Sigmoid colon (tissue), 4 donors: ENCODE measurements at regions not wholly inside any gene's neighbourhood (a gene's known extent, or its start where the extent isn't known, plus 50 kb on each side); places are given as distances from the start of the nearest gene placed in this dataset.

Source experiments
- POLR2AphosphoS5 ChIP-seq, 4 donors: sonication (generic); formaldehyde crosslinking; IDR thresholded peaks; one replicate each; pipeline ENCODE4 v1.6.1; 2017; ENCODE audit warnings: antibody characterized with exemption in 4 of 4
- TF ChIP-seq, protein P1 (sequence below), 4 experiments: fragments of 450-650 bp in 3 of 4; fragments of 200-600 bp in 1 of 4; IDR thresholded peaks; one replicate each; pipeline ENCODE4 v1.5.1; 2016 to 2019; ENCODE audit warnings: antibody characterized with exemption in 4 of 4, mild to moderate bottlenecking in 3 of 4, moderate library complexity in 2 of 4

DNA sequence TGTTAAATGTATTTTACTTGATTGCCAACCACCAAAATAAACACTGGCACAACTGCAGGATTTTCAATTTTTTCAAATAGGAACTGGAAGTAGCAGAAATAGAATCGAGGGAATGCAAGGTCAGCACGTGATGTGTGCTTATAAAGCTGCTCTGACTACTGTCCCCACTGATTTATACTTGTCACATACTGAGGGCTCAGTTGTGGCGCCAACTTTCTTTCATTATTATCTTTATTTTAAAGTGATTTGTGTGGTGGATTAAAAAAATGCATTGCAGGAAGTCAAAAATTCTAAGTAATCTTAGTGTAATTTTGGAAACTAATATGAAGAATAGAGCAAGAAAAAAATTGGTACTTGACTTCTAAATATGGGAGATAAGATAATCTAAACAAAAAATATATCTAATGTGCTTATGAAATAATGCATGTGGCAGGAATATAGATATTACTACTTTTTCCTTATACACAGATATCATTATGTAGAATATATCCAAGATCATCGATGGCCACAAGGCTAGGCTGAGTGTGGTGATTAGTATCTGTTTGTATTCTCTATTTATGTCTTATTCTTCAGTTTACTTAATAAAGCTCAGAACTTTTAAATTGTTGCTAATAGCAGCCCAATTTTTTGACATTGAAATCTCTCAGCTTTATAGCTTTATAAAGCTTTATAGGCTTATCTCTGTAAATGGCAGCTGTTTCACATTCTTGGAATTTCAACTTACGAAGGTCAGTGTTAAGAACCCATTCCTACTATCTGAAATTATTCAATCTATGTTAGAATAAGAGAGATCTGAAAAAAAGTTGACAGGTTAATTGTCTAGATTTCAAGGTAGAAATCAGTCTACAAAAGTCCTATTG, 404.5 kb upstream of the ADAMTS5 start:
- no peak for TF ChIP-seq POLR2AphosphoS5 (IDR thresholded peaks at IDR 0.05)
- TF ChIP-seq, protein P1, sequence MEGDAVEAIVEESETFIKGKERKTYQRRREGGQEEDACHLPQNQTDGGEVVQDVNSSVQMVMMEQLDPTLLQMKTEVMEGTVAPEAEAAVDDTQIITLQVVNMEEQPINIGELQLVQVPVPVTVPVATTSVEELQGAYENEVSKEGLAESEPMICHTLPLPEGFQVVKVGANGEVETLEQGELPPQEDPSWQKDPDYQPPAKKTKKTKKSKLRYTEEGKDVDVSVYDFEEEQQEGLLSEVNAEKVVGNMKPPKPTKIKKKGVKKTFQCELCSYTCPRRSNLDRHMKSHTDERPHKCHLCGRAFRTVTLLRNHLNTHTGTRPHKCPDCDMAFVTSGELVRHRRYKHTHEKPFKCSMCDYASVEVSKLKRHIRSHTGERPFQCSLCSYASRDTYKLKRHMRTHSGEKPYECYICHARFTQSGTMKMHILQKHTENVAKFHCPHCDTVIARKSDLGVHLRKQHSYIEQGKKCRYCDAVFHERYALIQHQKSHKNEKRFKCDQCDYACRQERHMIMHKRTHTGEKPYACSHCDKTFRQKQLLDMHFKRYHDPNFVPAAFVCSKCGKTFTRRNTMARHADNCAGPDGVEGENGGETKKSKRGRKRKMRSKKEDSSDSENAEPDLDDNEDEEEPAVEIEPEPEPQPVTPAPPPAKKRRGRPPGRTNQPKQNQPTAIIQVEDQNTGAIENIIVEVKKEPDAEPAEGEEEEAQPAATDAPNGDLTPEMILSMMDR (IDR thresholded peaks at IDR 0.05) = no peak
